ENCODE measurements at regions not wholly inside any gene's neighbourhood (a gene's known extent, or its start where the extent isn't known, plus 50 kb on each side); places are given as distances from the start of the nearest gene placed in this dataset.

DNA sequence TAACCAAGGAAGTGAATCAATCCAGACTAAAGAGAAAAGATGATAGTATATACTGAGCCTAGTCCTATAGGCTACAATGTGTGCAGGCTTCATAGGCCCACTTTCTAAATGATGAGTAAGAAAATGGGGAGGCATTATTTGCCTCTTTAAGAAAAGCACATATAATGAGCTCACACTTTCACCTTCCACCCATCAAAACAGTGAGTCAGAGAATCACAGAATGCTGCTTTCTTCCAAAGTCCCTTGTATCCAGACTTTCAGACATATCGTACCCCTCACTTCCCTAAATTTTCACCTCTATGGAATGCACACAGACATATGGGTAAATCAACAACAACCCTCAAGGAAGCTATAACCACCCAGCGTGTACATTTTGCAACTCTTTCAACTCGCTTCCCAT, 286.4 kb upstream of the PRKD1 start (continued):
- TF ChIP-seq ZNF217 (IDR thresholded peaks at IDR 0.05), result no peak
- no peak for TF ChIP-seq RB1 (IDR thresholded peaks at IDR 0.05; ENCODE audit: borderline replicate concordance)
- TF ChIP-seq, protein P1, sequence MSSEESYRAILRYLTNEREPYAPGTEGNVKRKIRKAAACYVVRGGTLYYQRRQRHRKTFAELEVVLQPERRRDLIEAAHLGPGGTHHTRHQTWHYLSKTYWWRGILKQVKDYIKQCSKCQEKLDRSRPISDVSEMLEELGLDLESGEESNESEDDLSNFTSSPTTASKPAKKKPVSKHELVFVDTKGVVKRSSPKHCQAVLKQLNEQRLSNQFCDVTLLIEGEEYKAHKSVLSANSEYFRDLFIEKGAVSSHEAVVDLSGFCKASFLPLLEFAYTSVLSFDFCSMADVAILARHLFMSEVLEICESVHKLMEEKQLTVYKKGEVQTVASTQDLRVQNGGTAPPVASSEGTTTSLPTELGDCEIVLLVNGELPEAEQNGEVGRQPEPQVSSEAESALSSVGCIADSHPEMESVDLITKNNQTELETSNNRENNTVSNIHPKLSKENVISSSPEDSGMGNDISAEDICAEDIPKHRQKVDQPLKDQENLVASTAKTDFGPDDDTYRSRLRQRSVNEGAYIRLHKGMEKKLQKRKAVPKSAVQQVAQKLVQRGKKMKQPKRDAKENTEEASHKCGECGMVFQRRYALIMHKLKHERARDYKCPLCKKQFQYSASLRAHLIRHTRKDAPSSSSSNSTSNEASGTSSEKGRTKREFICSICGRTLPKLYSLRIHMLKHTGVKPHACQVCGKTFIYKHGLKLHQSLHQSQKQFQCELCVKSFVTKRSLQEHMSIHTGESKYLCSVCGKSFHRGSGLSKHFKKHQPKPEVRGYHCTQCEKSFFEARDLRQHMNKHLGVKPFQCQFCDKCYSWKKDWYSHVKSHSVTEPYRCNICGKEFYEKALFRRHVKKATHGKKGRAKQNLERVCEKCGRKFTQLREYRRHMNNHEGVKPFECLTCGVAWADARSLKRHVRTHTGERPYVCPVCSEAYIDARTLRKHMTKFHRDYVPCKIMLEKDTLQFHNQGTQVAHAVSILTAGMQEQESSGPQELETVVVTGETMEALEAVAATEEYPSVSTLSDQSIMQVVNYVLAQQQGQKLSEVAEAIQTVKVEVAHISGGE (CRISPR knock-in tag; IDR thresholded peaks at IDR 0.05), result no peak
- no peak for TF ChIP-seq YBX1 (IDR thresholded peaks at IDR 0.05)

DNA sequence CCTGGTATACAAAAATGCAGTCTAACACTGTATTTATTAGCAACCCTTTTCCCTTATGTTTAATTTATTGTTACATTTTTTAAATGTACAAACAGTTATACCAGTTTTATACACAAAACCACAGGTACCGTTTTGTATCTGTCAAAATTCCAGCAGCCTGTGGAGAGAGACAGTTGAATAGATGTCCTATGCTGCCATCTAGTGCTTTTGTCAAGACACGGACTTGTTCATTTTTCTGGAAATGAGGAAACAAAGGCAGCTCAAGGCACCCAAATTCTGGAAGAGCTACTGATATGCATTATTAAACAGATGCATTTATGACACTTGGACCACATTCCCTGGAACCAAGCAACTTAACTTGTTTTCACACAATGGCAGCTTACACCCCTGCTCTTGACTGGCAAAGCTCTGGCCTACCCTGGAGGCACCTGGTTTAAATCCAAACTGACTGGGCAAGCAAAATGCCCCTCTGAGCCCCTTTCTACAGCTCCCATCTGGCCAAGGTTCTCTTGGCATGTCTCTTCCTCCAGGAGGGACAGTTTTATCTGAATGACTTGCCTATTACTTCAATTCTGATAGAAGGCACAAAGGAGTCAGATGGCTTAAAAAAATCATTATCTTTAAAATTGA, 286.9 kb upstream of the PRKD1 start:
- Histone ChIP-seq H2AFZ (ENCODE audit: control insufficient read depth, low read depth, low read length) (no peak overlapping the region), H3K4me2 (ENCODE audit: control insufficient read depth, insufficient read depth) (no peak overlapping the region), H3K4me3 (no peak overlapping the region), H3K9me3 (replicated peaks; ENCODE audit: control insufficient read depth, insufficient read depth, low read length) (no peaks in the 10 kb centered on the region), H4K20me1 (ENCODE audit: control insufficient read depth, insufficient read depth) (no peaks in the 10 kb centered on the region), H3K36me3 (ENCODE audit: control insufficient read depth in 2 of 2, insufficient read depth in 2 of 2, low read length in 1 of 2) (no peaks in the 10 kb centered on the region), H3K27ac (ENCODE audit: control insufficient read depth, insufficient read depth) (no peak overlapping the region), H3K27me3 (replicated peaks in 1 of 2; ENCODE audit: control insufficient read depth in 2 of 2, insufficient read depth in 2 of 2, low read length in 1 of 2) (no peaks in the 10 kb centered on the region), H3K9ac (ENCODE audit: control insufficient read depth, insufficient read depth, low read length) (no peak overlapping the region), H3K4me1 (ENCODE audit: control insufficient read depth, insufficient read depth, low read length) (no peaks in the 10 kb centered on the region), H3K79me2 (ENCODE audit: control insufficient read depth, insufficient read depth, low read length) (no peaks in the 10 kb centered on the region)
- ChIA-PET POLR2A (no interaction called here), RAD21 (ENCODE audit: unreplicated experiment) (interaction anchor here (1.4 to 1.9 kb wide), 2 partner anchors 229 to 666 kb away, joined by 7 to 12 read pairs; no protein-coding TSS in a partner anchor), CTCF (interaction anchor here (0.6 to 1.7 kb wide), 21 partner anchors 9 to 1463 kb away, joined by 3 to 15 read pairs (median 4); no protein-coding TSS in a partner anchor), SMC1A (ENCODE audit: uncharacterized antibody, unreplicated experiment) (interaction anchor here (0.5 to 2.9 kb wide), 11 partner anchors 8 to 1459 kb away, joined by 3 to 10 read pairs (median 3); no protein-coding TSS in a partner anchor)
- ATAC-seq, result peak; percentile 63; the same call in 2 of the 3 replicates
- WGBS (ENCODE audit: insufficient coverage, insufficient replicate concordance, low lambda C conversion rate, missing lambda C conversion rate), result 0% methylated on average over 2 of the region's 2 CpGs
- FAIRE-seq, result no peak
- intact Hi-C loops (cut with micrococcal nuclease; ENCODE audit: unreplicated experiment), result loop anchor here (1.0 to 10.0 kb wide), 3 partner anchors 230 to 1462 kb away; no protein-coding TSS in a partner anchor
- in situ Hi-C loops (cut with MboI), result loop anchor here (5.0 kb wide), 2 partner anchors 662 to 1452 kb away; no protein-coding TSS in a partner anchor
- BruUV-seq (replicated peaks), result no TSS peak
- DNase-seq (ENCODE audit: low read depth, low spot score), result peak; percentile 8
- TF ChIP-seq RAD21 (IDR thresholded peaks at IDR 0.05; ENCODE audit: insufficient read depth, low read depth, low read length), result peak; percentile 75
- no peak for TF ChIP-seq NFYB (IDR thresholded peaks at IDR 0.05; ENCODE audit: insufficient read depth, low read depth, low read length)
- TF ChIP-seq, protein P2, sequence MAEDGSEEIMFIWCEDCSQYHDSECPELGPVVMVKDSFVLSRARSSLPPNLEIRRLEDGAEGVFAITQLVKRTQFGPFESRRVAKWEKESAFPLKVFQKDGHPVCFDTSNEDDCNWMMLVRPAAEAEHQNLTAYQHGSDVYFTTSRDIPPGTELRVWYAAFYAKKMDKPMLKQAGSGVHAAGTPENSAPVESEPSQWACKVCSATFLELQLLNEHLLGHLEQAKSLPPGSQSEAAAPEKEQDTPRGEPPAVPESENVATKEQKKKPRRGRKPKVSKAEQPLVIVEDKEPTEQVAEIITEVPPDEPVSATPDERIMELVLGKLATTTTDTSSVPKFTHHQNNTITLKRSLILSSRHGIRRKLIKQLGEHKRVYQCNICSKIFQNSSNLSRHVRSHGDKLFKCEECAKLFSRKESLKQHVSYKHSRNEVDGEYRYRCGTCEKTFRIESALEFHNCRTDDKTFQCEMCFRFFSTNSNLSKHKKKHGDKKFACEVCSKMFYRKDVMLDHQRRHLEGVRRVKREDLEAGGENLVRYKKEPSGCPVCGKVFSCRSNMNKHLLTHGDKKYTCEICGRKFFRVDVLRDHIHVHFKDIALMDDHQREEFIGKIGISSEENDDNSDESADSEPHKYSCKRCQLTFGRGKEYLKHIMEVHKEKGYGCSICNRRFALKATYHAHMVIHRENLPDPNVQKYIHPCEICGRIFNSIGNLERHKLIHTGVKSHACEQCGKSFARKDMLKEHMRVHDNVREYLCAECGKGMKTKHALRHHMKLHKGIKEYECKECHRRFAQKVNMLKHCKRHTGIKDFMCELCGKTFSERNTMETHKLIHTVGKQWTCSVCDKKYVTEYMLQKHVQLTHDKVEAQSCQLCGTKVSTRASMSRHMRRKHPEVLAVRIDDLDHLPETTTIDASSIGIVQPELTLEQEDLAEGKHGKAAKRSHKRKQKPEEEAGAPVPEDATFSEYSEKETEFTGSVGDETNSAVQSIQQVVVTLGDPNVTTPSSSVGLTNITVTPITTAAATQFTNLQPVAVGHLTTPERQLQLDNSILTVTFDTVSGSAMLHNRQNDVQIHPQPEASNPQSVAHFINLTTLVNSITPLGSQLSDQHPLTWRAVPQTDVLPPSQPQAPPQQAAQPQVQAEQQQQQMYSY (CRISPR knock-in tag; IDR thresholded peaks at IDR 0.05), result no peak
- no peak for TF ChIP-seq HDGF (IDR thresholded peaks at IDR 0.05)
- TF ChIP-seq SMC3 (IDR thresholded peaks at IDR 0.05; ENCODE audit: borderline replicate concordance, low read length), result peak; percentile 51; the same call in 1 of the 2 replicates
- TF ChIP-seq ZNF274 (IDR thresholded peaks at IDR 0.05; ENCODE audit: insufficient read depth, insufficient read length), result no peak
- TF ChIP-seq, protein P3, sequence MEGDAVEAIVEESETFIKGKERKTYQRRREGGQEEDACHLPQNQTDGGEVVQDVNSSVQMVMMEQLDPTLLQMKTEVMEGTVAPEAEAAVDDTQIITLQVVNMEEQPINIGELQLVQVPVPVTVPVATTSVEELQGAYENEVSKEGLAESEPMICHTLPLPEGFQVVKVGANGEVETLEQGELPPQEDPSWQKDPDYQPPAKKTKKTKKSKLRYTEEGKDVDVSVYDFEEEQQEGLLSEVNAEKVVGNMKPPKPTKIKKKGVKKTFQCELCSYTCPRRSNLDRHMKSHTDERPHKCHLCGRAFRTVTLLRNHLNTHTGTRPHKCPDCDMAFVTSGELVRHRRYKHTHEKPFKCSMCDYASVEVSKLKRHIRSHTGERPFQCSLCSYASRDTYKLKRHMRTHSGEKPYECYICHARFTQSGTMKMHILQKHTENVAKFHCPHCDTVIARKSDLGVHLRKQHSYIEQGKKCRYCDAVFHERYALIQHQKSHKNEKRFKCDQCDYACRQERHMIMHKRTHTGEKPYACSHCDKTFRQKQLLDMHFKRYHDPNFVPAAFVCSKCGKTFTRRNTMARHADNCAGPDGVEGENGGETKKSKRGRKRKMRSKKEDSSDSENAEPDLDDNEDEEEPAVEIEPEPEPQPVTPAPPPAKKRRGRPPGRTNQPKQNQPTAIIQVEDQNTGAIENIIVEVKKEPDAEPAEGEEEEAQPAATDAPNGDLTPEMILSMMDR (IDR thresholded peaks at IDR 0.05 in 2 of 3, conservative IDR thresholded peaks at IDR 0.05 in 1 of 3; ENCODE audit: control insufficient read depth in 2 of 3, extremely low read depth in 1 of 3, insufficient read depth in 1 of 3, low read depth in 3 of 3, low read length in 3 of 3), result peak in 2 of 3 experiments; percentile 41 to 54; a peak in 3 of 6 replicates
- TF ChIP-seq RBBP5 (conservative IDR thresholded peaks at IDR 0.05), result no peak

Measured in GM12878 (cell line).